ENCODE measurements at regions not wholly inside any gene's neighbourhood (a gene's known extent, or its start where the extent isn't known, plus 50 kb on each side); places are given as distances from the start of the nearest gene placed in this dataset.

DNA sequence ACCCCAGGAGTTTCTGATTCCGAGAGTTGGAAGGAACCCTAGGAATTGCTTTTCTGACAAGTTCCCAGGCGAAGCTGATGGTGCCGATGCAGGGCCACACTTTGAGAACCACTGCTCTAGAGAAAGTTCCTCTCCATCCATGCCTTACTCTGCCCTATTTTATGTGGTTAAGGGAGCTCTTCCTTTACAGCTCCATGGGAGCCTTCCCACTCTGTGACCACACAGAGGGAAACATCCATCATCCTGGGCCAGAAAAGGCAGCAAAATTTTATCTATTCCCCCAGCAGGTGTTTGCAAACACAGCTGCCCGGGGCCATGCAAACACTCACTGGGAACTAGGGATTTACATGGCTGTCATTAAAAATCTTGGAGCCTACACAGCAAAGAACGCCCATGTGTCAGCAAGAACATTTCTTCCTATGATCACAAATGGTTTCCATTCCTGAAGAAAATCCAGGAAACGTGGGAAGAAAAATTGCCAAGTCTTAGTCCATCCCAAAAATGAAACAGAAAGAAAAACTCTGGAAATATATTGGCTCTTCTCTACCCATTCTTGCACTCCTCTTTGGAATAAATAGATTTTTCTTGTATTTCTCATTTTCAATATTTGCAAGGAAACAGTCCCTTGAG is 252.7 kb downstream of the PMP22 start:
- Mint-ChIP-seq H3K9me3 (ENCODE audit: low read depth, unreplicated experiment) (peaks cover 6% of the 10 kb centered on the region), H3K27ac (ENCODE audit: unreplicated experiment) (no peak overlapping the region), H3K4me3 (ENCODE audit: low read depth, unreplicated experiment) (no peak overlapping the region), H3K4me1 (ENCODE audit: low read depth, unreplicated experiment) (no peaks in the 10 kb centered on the region), H3K27me3 (ENCODE audit: unreplicated experiment) (no peaks in the 10 kb centered on the region), H3K36me3 (ENCODE audit: insufficient read depth, unreplicated experiment) (no peaks in the 10 kb centered on the region)
- BruUV-seq (replicated peaks) = no TSS peak
- TF ChIP-seq, protein P1, sequence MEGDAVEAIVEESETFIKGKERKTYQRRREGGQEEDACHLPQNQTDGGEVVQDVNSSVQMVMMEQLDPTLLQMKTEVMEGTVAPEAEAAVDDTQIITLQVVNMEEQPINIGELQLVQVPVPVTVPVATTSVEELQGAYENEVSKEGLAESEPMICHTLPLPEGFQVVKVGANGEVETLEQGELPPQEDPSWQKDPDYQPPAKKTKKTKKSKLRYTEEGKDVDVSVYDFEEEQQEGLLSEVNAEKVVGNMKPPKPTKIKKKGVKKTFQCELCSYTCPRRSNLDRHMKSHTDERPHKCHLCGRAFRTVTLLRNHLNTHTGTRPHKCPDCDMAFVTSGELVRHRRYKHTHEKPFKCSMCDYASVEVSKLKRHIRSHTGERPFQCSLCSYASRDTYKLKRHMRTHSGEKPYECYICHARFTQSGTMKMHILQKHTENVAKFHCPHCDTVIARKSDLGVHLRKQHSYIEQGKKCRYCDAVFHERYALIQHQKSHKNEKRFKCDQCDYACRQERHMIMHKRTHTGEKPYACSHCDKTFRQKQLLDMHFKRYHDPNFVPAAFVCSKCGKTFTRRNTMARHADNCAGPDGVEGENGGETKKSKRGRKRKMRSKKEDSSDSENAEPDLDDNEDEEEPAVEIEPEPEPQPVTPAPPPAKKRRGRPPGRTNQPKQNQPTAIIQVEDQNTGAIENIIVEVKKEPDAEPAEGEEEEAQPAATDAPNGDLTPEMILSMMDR (IDR thresholded peaks at IDR 0.05; ENCODE audit: unreplicated experiment) = no peak
- CTCF ChIA-PET = no interaction called here
- no peak for DNase-seq
- intact Hi-C loops (cut with micrococcal nuclease; ENCODE audit: unreplicated experiment) = no loop called here

DNA sequence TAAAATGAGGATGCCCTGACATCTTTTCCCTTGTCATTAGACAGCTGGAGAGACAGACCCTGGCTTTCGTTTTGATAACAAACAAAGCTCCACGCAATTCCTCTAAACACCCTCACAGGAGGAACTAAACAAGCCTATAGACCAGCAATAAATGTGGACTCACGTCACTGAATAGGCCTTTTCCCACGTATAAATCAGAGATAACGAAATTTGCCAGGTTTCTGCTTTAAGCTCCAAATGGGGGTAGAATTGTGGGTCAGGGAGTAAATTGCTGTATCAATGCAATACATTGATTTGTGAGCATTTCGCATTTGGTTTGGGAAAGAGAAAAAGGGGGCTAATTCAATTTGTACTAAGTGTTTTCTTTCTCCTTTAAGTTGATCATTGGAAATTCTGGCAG is 256.0 kb downstream of the PMP22 start:
- DNase-seq = no peak
- TF ChIP-seq, protein P1 (IDR thresholded peaks at IDR 0.05; ENCODE audit: unreplicated experiment) = no peak
- H3K4me1 Mint-ChIP-seq (ENCODE audit: low read depth, unreplicated experiment) = no peaks in the 10 kb centered on the region
- CTCF ChIA-PET = no interaction called here
- H3K27ac Mint-ChIP-seq (ENCODE audit: unreplicated experiment) = no peak overlapping the region
- no peak overlapping the region for H3K4me3 Mint-ChIP-seq (ENCODE audit: low read depth, unreplicated experiment)
- no TSS peak for BruUV-seq (replicated peaks)
- H3K9me3 Mint-ChIP-seq (ENCODE audit: low read depth, unreplicated experiment) = peaks cover 4% of the 10 kb centered on the region
- no peaks in the 10 kb centered on the region for H3K36me3 Mint-ChIP-seq (ENCODE audit: insufficient read depth, unreplicated experiment)
- H3K27me3 Mint-ChIP-seq (ENCODE audit: unreplicated experiment) = no peaks in the 10 kb centered on the region
- intact Hi-C loops (cut with micrococcal nuclease; ENCODE audit: unreplicated experiment) = no loop called here

DNA sequence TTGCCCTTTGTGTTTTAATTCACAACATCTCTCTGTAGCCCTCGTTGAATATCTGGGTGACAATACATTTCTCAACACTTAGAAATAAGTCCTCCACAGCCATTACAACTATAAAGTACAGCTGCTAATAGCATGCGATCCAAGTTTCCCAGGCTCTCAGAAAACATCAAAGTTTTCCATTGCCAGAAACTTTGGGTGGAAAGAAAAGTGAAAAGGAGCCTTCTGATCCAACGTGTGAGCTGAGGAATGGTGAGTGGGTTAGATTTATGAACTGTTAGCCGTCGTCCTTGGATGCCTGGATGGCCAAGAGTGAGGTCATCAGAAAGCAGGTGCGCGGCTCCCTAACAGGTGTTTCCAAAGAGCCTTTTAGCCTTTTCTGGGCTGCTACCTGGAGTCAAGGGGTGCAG is 258.0 kb downstream of the PMP22 start:
- Mint-ChIP-seq H3K27me3 (ENCODE audit: unreplicated experiment) (no peaks in the 10 kb centered on the region), H3K4me1 (ENCODE audit: low read depth, unreplicated experiment) (no peaks in the 10 kb centered on the region), H3K36me3 (ENCODE audit: insufficient read depth, unreplicated experiment) (no peaks in the 10 kb centered on the region), H3K27ac (ENCODE audit: unreplicated experiment) (no peak overlapping the region), H3K4me3 (ENCODE audit: low read depth, unreplicated experiment) (no peak overlapping the region), H3K9me3 (ENCODE audit: low read depth, unreplicated experiment) (peaks cover 4% of the 10 kb centered on the region)
- intact Hi-C loops (cut with micrococcal nuclease; ENCODE audit: unreplicated experiment) = no loop called here
- BruUV-seq (replicated peaks) = no TSS peak
- CTCF ChIA-PET = no interaction called here
- TF ChIP-seq, protein P1 (IDR thresholded peaks at IDR 0.05; ENCODE audit: unreplicated experiment) = no peak
- DNase-seq = no peak

DNA sequence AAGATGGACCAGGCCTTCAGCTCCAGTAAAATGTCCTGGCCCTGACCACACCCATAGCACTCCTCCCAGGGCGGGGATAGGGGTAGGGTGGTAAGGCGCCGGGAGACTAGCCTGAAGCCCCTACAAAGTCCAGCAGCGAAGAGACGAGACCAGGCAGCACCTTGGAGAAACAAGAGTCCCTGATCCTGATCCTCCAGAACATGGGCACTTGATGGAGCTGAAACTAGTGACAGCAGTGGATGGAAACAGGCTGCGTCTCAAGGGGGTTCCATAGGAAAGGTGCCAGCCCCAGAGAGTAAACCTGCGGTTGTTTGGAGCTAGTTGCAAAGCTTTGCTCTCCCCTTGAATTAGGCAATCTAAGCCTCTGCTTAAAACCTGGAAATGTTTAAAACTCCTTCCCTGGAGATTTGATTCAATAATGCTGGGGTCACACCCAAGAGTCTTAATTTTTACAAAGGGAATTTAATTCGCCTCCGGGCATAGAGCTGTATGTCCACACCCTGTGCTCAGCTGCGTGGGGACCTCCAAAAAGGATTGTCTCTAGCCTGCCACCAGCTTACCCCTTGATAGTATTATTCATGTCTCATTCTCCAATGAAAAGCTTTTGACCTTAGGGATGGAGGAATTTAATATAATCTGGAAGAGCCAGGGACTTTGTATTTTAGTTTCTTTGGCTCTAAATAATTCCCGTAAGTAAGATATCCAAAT is 258.6 kb downstream of the PMP22 start:
- no peaks in the 10 kb centered on the region for H3K27me3 Mint-ChIP-seq (ENCODE audit: unreplicated experiment)
- H3K36me3 Mint-ChIP-seq (ENCODE audit: insufficient read depth, unreplicated experiment) = no peaks in the 10 kb centered on the region
- TF ChIP-seq, protein P1 (IDR thresholded peaks at IDR 0.05; ENCODE audit: unreplicated experiment) = no peak
- peaks cover 4% of the 10 kb centered on the region for H3K9me3 Mint-ChIP-seq (ENCODE audit: low read depth, unreplicated experiment)
- no peak overlapping the region for H3K27ac Mint-ChIP-seq (ENCODE audit: unreplicated experiment)
- no peaks in the 10 kb centered on the region for H3K4me1 Mint-ChIP-seq (ENCODE audit: low read depth, unreplicated experiment)
- no TSS peak for BruUV-seq (replicated peaks)
- H3K4me3 Mint-ChIP-seq (ENCODE audit: low read depth, unreplicated experiment) = no peak overlapping the region
- DNase-seq = no peak
- intact Hi-C loops (cut with micrococcal nuclease; ENCODE audit: unreplicated experiment) = no loop called here
- CTCF ChIA-PET = no interaction called here

Measured in Calu3 (cell line).